Endothelial cell of umbilical vein (primary cell): ENCODE measurements at regions not wholly inside any gene's neighbourhood (a gene's known extent, or its start where the extent isn't known, plus 50 kb on each side); places are given as distances from the start of the nearest gene placed in this dataset.

Experiments
- BruUV-seq: library from RNA; stranded (reverse); fragments of 400-500 nt; replicated peaks from 2 replicates; lab custom pipeline; 2021; lab: Mats Ljungman, UMichigan
- CTCF ChIA-PET: fragments of 300-600, 350-600 bp; sonication (Branson Sonifier 250); formaldehyde crosslinking; loops from one replicate; lab custom pipeline; 2021; ENCODE audit warnings: antibody characterized with exemption, inconsistent platforms; lab: Charles Lee
- POLR2A ChIA-PET: fragments of 300-600, 350-600 bp; sonication (Branson Sonifier 250); formaldehyde crosslinking; loops from one replicate; lab custom pipeline; 2021; ENCODE audit warnings: antibody characterized with exemption, inconsistent platforms; lab: Charles Lee
- DNase-seq: peaks from one replicate; pipeline ENCODE4 v3.0.0-alpha.2; 2011; ENCODE audit warnings: low read depth, low spot score
- FAIRE-seq: peaks from 2 replicates; lab custom pipeline; 2011; peaks lifted over from hg19 to GRCh38; lab: Jason Lieb, UNC
- H2AFZ ChIP-seq: 2 replicates; pipeline ENCODE4 v1.6.0; 2012; ENCODE audit warnings: low read depth, low read length, control low read depth, inconsistent platforms
- H3K27ac ChIP-seq: 2 replicates; pipeline ENCODE4 v1.5.1; 2011; ENCODE audit warnings: low read depth, mild to moderate bottlenecking, control low read depth, low read length, moderate library complexity; ENCODE audit not compliant: insufficient read depth
- H3K27me3 ChIP-seq, 2 experiments: 2 replicates each; pipeline versions ENCODE4 v1.6.0 to v1.6.1; 2011; ENCODE audit warnings: low read length in 2 of 2, mixed read lengths in 1 of 2; ENCODE audit not compliant: control insufficient read depth in 2 of 2, insufficient read depth in 2 of 2
- H3K36me3 ChIP-seq, 2 experiments: 2 replicates in 1 of 2; 3 replicates in 1 of 2; pipeline ENCODE4 v1.5.1; 2011; ENCODE audit warnings: low read length in 2 of 2, mild to moderate bottlenecking in 1 of 2, moderate library complexity in 1 of 2; ENCODE audit not compliant: control insufficient read depth in 2 of 2, insufficient read depth in 2 of 2; ENCODE audit errors: extremely low read depth in 1 of 2
- H3K4me1 ChIP-seq: 3 replicates; pipeline ENCODE4 v1.5.1; 2011; ENCODE audit warnings: mild to moderate bottlenecking, low read length; ENCODE audit not compliant: control insufficient read depth, insufficient read depth; ENCODE audit errors: extremely low read depth
- H3K4me2 ChIP-seq: 2 replicates; pipeline ENCODE4 v1.6.1; 2011; ENCODE audit warnings: low read length, control low read depth, mixed read lengths; ENCODE audit not compliant: insufficient read depth
- H3K4me3 ChIP-seq, 3 experiments: fragments of 200-600 bp in 1 of 3; sonication (generic), shearing (Covaris generic) in 1 of 3; replicated peaks in 1 of 3; 2 replicates each; pipeline ENCODE4 v1.5.1; 2011 to 2016; ENCODE audit warnings: control low read depth in 3 of 3, low read length in 3 of 3, mild to moderate bottlenecking in 2 of 3, inconsistent platforms in 1 of 3, low read depth in 1 of 3, moderate library complexity in 1 of 3; ENCODE audit not compliant: insufficient read depth in 1 of 3
- H3K79me2 ChIP-seq: 2 replicates; pipeline ENCODE4 v1.6.0; 2012; ENCODE audit warnings: low read length, inconsistent platforms; ENCODE audit not compliant: control insufficient read depth, insufficient read depth
- H3K9ac ChIP-seq: replicated peaks from 2 replicates; pipeline ENCODE3; 2011; ENCODE audit warnings: low read length, control low read depth; ENCODE audit not compliant: insufficient read depth; ENCODE audit errors: extremely low read depth
- H3K9me1 ChIP-seq: replicated peaks from 3 replicates; pipeline ENCODE4 v1.6.0; 2011; ENCODE audit warnings: mild to moderate bottlenecking, low read length; ENCODE audit not compliant: control insufficient read depth, insufficient read depth; ENCODE audit errors: extremely low read depth
- H3K9me3 ChIP-seq: replicated peaks from 2 replicates; pipeline ENCODE4 v1.5.1; 2012; ENCODE audit warnings: low read length, inconsistent platforms; ENCODE audit not compliant: control insufficient read depth, insufficient read depth
- H4K20me1 ChIP-seq: replicated peaks from 2 replicates; pipeline ENCODE3; 2011; ENCODE audit warnings: mild to moderate bottlenecking, low read length; ENCODE audit not compliant: control insufficient read depth, insufficient read depth; ENCODE audit errors: extremely low read depth
- CTCF ChIP-seq, 2 donors: IDR thresholded peaks; 1 replicate in 1 of 2; 2 replicates in 1 of 2; pipeline ENCODE4 v1.5.1; 2011; ENCODE audit warnings: low read length in 2 of 2, mild to moderate bottlenecking in 2 of 2, moderate library complexity in 2 of 2, control low read depth in 1 of 2, inconsistent platforms in 1 of 2, low read depth in 1 of 2; ENCODE audit not compliant: insufficient read depth in 1 of 2; ENCODE audit errors: extremely low read depth in 1 of 2
- EZH2 ChIP-seq: IDR thresholded peaks from 2 replicates; pipeline ENCODE4 v1.6.1; 2012; ENCODE audit warnings: borderline replicate concordance, low read depth, mild to moderate bottlenecking, moderate library complexity, low read length, inconsistent platforms; ENCODE audit not compliant: severe bottlenecking
- FOS ChIP-seq: IDR thresholded peaks from 2 replicates; pipeline ENCODE4 v1.6.1; 2011; ENCODE audit warnings: mild to moderate bottlenecking, low read length, moderate library complexity, borderline replicate concordance; ENCODE audit not compliant: insufficient read depth
- GATA2 ChIP-seq: IDR thresholded peaks from 2 replicates; pipeline ENCODE4 v1.7.0; 2011; ENCODE audit warnings: low read depth, mild to moderate bottlenecking, moderate library complexity, mixed read lengths, low read length; ENCODE audit not compliant: insufficient read length, insufficient read depth
- JUN ChIP-seq: IDR thresholded peaks from 2 replicates; pipeline ENCODE4 v1.6.1; 2011; ENCODE audit warnings: borderline replicate concordance, low read depth; ENCODE audit not compliant: insufficient read length, insufficient read depth
- MAX ChIP-seq: IDR thresholded peaks from 2 replicates; pipeline ENCODE4 v1.6.1; 2011; ENCODE audit not compliant: insufficient read depth, insufficient read length
- MYC ChIP-seq: IDR thresholded peaks from one replicate; pipeline ENCODE4 v1.6.1; 2011; ENCODE audit warnings: mild to moderate bottlenecking, low read depth, low read length
- POLR2A ChIP-seq: IDR thresholded peaks from 2 replicates; pipeline ENCODE4 v1.6.1; 2012; ENCODE audit warnings: low read depth, mild to moderate bottlenecking, control low read depth, low read length
- POLR2AphosphoS5 ChIP-seq: IDR thresholded peaks from 2 replicates; pipeline ENCODE4 v1.6.1; 2012; ENCODE audit warnings: low read depth, mild to moderate bottlenecking, control low read depth, low read length, moderate library complexity; ENCODE audit not compliant: insufficient read depth
- dilution Hi-C: fragments of 300-500 bp; cut with MboI; formaldehyde crosslinking; loops from one replicate; pipeline ENCODE4 v1.15.0; 2019; ENCODE audit warnings: low sequenced_read_pairs; ENCODE audit not compliant: extremely low pct_ligation_motif_present
- intact Hi-C: fragments of 100-400 bp; cut with micrococcal nuclease; formaldehyde crosslinking; loops from one replicate; pipeline ENCODE4 v1.10.0; 2022

GRCh38 chr2:83567551-83567950, 891.5 kb downstream of the SUCLG1 start:
- ChIA-PET CTCF (no interaction called here), POLR2A (no interaction called here)
- H3K27ac ChIP-seq = no peak overlapping the region

More at GRCh38 chr2:83567551-83567950, 891.5 kb downstream of the SUCLG1 start:
- Histone ChIP-seq H3K36me3 (no peaks in the 10 kb centered on the region), H2AFZ (no peak overlapping the region), H4K20me1 (no peaks in the 10 kb centered on the region), H3K9me3 (no peaks in the 10 kb centered on the region), H3K9ac (no peak overlapping the region), H3K9me1 (no peaks in the 10 kb centered on the region), H3K27me3 (no peaks in the 10 kb centered on the region), H3K4me2 (no peak overlapping the region), H3K4me3 (no peak overlapping the region), H3K79me2 (no peaks in the 10 kb centered on the region), H3K4me1 (no peaks in the 10 kb centered on the region)
- TF ChIP-seq FOS (no peak), MYC (no peak), GATA2 (no peak), MAX (no peak), EZH2 (no peak), JUN (no peak), POLR2AphosphoS5 (no peak), POLR2A (no peak), CTCF (IDR thresholded peaks at IDR 0.05; ENCODE audit: extremely low read depth in 1 of 2, insufficient read depth in 1 of 2, low read depth in 1 of 2, low read length in 2 of 2) (no peak)
- no peak for FAIRE-seq
- intact Hi-C loops (no loop called here), dilution Hi-C loops (no loop called here)
- DNase-seq = no peak
- BruUV-seq = no TSS peak
